H1 (cell line): ENCODE measurements at regions not wholly inside any gene's neighbourhood (a gene's known extent, or its start where the extent isn't known, plus 50 kb on each side); places are given as distances from the start of the nearest gene placed in this dataset.

Source experiments
- EP300 ChIP-seq, 2 experiments: IDR thresholded peaks; 1 replicate in 1 of 2; 2 replicates in 1 of 2; pipeline ENCODE4 v1.6.1; 2011 to 2012; ENCODE audit warnings: low read depth in 2 of 2, low read length in 2 of 2, mild to moderate bottlenecking in 2 of 2, borderline replicate concordance in 1 of 2, inconsistent platforms in 1 of 2, moderate library complexity in 1 of 2

- TF ChIP-seq EP300 (IDR thresholded peaks at IDR 0.05; ENCODE audit: borderline replicate concordance in 1 of 2, low read depth in 2 of 2, low read length in 2 of 2): no peak
- TF ChIP-seq, all 59 proteins: peak for 0
Observed at GRCh38 chr13:71055047-71055446, 812.0 kb downstream of the DACH1 start (continued).
